ENCODE measurements at regions not wholly inside any gene's neighbourhood (a gene's known extent, or its start where the extent isn't known, plus 50 kb on each side); places are given as distances from the start of the nearest gene placed in this dataset.
"Not testable (repeated sequence)": the region's sequence is repeated elsewhere in the genome, so short reads cannot be mapped to it uniquely, and the experiment has no call there.

- H3K4me3 ChIP-seq (ENCODE audit: low read depth, low read length): no peak overlapping the region
- TF ChIP-seq, protein P1, sequence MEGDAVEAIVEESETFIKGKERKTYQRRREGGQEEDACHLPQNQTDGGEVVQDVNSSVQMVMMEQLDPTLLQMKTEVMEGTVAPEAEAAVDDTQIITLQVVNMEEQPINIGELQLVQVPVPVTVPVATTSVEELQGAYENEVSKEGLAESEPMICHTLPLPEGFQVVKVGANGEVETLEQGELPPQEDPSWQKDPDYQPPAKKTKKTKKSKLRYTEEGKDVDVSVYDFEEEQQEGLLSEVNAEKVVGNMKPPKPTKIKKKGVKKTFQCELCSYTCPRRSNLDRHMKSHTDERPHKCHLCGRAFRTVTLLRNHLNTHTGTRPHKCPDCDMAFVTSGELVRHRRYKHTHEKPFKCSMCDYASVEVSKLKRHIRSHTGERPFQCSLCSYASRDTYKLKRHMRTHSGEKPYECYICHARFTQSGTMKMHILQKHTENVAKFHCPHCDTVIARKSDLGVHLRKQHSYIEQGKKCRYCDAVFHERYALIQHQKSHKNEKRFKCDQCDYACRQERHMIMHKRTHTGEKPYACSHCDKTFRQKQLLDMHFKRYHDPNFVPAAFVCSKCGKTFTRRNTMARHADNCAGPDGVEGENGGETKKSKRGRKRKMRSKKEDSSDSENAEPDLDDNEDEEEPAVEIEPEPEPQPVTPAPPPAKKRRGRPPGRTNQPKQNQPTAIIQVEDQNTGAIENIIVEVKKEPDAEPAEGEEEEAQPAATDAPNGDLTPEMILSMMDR (IDR thresholded peaks at IDR 0.05; ENCODE audit: insufficient read depth, low read depth, low read length, missing control alignments): no peak
- no peak for DNase-seq (ENCODE audit: low read depth)
Measured at GRCh38 chr10:11667756-11668155, 56.3 kb upstream of the USP6NL start.

DNA sequence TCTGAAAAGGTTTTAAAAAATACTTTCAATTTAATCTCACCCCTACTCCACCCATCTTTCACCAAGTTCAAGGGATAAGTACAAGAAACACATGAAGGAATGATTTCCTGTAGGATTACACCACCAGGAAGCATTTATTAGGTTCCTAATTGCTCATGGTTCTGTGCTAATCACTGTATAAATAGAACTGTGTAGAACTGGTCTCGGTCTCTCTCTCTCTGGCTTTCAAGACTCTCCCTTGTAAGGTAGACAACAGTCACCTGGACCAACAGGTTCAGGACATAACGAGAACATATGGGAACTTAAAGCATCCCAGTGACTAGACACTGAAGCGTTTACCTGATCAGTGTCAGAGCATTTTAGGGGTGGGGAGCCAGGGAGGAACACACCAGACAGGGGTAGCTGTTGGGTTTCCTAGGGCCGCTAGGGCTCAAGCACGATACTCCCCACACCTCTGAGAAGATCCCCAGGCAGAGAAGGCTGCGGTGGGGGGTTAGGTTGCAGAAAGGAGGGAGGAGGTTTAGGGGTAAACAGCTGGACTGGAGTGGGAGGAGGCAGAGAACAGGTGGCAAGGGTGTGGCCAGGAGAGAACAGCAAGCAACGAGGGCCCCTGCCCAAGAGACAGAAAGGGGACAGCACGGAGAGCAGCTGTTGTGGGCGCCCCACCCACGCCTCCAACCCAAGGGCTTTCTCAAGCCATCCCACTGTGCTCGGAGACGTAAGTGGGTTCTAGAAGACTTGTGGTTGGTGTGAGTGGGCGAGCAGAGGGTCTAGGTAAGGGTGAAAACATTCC is 52.5 kb upstream of the USP6NL start:
- peak; percentile 89 for DNase-seq (ENCODE audit: low read depth)
- TF ChIP-seq, protein P1 (IDR thresholded peaks at IDR 0.05; ENCODE audit: insufficient read depth, low read depth, low read length, missing control alignments): no peak
- peak overlapping the region; percentile 7; the same call in 1 of the 2 replicates for H3K4me3 ChIP-seq (ENCODE audit: low read depth, low read length)

- not testable (repeated sequence) for H3K4me3 ChIP-seq (ENCODE audit: low read depth, low read length); DNase-seq (ENCODE audit: low read depth)
Measured at GRCh38 chr10:11663126-11663515, 51.7 kb upstream of the USP6NL start.

DNA sequence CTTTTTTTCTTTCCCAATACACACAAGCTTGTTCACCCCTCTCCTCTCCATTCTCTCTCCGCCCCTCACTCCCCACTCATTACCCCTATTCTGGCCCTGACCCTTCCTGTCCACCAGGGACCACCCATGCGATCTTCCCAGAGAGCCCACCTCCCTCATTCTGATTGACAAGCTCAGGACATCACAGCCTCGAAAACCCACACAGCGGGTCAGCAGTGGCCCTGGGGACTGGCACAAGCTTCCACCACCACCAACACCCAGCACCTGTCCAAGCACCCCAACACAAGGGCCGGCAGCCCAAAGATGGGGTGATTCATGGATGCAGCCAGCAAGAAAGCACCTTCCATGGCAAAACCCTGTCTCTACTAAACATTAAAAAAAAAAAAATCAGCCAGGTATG is 50.0 kb upstream of the USP6NL start:
- H3K4me3 ChIP-seq (ENCODE audit: low read depth, low read length): no peak overlapping the region
- TF ChIP-seq, protein P1 (IDR thresholded peaks at IDR 0.05; ENCODE audit: insufficient read depth, low read depth, low read length, missing control alignments): no peak

More for the DNA sequence above, 50.0 kb upstream of the USP6NL start:
- DNase-seq (ENCODE audit: low read depth): no peak
